Activated CD4-positive, alpha-beta memory T cell treated with anti-CD3 and anti-CD28 coated beads, Interleukin-2, amount 10 ng/mL, durations not matched to agents 7 days and 5 days (primary cell): ENCODE measurements at regions not wholly inside any gene's neighbourhood (a gene's known extent, or its start where the extent isn't known, plus 50 kb on each side); places are given as distances from the start of the nearest gene placed in this dataset.

Experiments
- CTCF ChIA-PET: fragments of 350-600 bp; sonication (Branson Sonifier 250); formaldehyde crosslinking; loops from one replicate; lab custom pipeline; 2021; ENCODE audit warnings: antibody characterized with exemption, inconsistent platforms; lab: Charles Lee
- POLR2A ChIA-PET: fragments of 350-600 bp; sonication (Branson Sonifier 250); formaldehyde crosslinking; loops from one replicate; lab custom pipeline; 2021; ENCODE audit warnings: antibody characterized with exemption; lab: Charles Lee
- DNase-seq: peaks from one replicate; pipeline ENCODE4 v3.0.0-alpha.2; 2020
- H3K27ac Mint-ChIP-seq: one replicate; pipeline ENCODE4 v1.8.0; 2021; ENCODE audit warnings: mild to moderate bottlenecking, mixed read lengths
- H3K27me3 Mint-ChIP-seq: one replicate; pipeline ENCODE4 v1.8.0; 2021; ENCODE audit warnings: mixed read lengths
- H3K36me3 Mint-ChIP-seq: one replicate; pipeline ENCODE4 v1.8.0; 2021; ENCODE audit warnings: low read depth, mixed read lengths
- H3K4me1 Mint-ChIP-seq: one replicate; pipeline ENCODE4 v1.8.0; 2021; ENCODE audit warnings: mixed read lengths
- H3K4me3 Mint-ChIP-seq: one replicate; pipeline ENCODE4 v1.8.0; 2021; ENCODE audit warnings: mild to moderate bottlenecking, mixed read lengths
- H3K9me3 Mint-ChIP-seq: one replicate; pipeline ENCODE4 v1.8.0; 2021; ENCODE audit warnings: mixed read lengths

DNA sequence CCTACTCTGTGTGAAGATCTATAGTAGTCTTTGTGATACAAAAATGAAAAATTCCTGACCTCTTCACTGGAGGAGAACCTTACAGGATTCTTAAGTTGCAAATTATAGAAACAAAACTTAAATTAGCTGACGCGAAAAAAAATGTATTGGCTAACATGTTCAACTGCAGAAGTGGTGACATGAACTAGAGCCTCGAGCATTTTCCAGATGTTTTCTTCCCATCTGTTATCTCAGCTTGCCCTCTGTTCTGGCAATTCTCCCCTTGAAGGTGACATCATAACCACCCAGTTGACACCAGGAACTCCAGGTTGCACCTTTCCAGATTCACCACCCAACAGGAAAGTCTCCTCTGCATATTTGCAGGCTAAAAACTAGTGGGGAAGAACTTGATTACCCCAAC lies 222.4 kb downstream of the KDR start:
- Mint-ChIP-seq H3K27ac (no peak overlapping the region), H3K27me3 (no peaks in the 10 kb centered on the region), H3K4me3 (no peak overlapping the region), H3K4me1 (no peaks in the 10 kb centered on the region), H3K36me3 (no peaks in the 10 kb centered on the region), H3K9me3 (no peaks in the 10 kb centered on the region)
- DNase-seq = no peak
- ChIA-PET POLR2A (no interaction called here), CTCF (no interaction called here)

DNA sequence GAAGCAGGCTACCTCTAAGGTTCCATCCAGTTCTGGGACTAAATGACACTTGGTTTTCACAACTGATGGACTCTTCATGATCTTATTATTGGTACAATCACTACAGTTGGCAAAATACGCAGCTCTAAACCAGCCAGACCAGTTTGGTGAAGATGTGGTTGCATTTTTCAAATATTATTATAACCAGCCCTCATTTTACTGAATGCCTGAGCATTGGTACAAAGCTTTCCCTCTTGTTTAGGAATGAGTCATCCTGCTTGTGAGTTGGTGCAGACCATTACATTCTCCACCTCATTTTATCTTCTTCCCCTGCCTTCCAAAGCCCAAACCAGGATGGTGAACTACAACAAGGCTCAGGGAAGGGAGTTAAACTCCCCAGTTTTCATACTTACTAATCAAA lies 223.1 kb downstream of the KDR start:
- Mint-ChIP-seq H3K4me3 (no peak overlapping the region), H3K27me3 (no peaks in the 10 kb centered on the region), H3K36me3 (no peaks in the 10 kb centered on the region), H3K9me3 (no peaks in the 10 kb centered on the region), H3K4me1 (no peaks in the 10 kb centered on the region), H3K27ac (no peak overlapping the region)
- CTCF ChIA-PET = no interaction called here
- POLR2A ChIA-PET = no interaction called here
- DNase-seq = no peak

- H3K36me3 Mint-ChIP-seq = no peaks in the 10 kb centered on the region
- no peak overlapping the region for H3K4me3 Mint-ChIP-seq
- no peaks in the 10 kb centered on the region for H3K9me3 Mint-ChIP-seq
- POLR2A ChIA-PET = no interaction called here
- CTCF ChIA-PET = no interaction called here
- no peaks in the 10 kb centered on the region for H3K4me1 Mint-ChIP-seq
- no peak overlapping the region for H3K27ac Mint-ChIP-seq
- DNase-seq = no peak
- H3K27me3 Mint-ChIP-seq = no peaks in the 10 kb centered on the region
Measured at GRCh38 chr4:54901202-54901601, 224.2 kb downstream of the KDR start.

DNA sequence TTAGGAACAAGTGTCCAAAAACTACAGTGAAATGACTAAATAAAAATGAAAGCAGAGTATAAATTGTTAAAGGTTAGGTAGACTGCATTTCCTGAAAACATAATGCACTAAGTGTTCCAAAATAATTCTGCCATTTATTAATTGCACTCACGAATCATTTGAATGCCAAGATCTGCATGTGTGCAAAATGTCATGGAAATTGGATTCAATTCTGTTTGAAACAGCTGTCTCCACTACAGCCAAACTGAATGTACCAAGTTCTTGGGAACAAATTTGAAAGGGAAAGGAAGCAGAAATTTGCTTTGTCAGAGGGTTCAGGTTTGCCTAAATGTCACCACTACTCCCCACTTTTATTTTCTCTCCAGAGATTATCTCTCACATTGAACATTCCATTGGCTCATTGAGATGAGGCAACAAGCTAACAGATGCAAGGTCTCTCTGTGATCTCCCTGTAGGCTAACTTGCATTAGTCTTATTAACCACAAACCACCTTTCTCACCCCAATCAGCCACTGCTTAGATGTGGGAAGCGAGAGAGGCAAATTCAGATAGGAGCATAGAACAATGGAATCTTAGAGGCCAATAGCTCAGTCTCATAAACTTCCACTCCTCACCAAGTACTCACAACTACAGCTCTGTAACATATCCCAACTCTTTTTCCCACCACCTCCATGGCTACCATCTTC lies 226.6 kb downstream of the KDR start:
- DNase-seq = no peak
- H3K36me3 Mint-ChIP-seq = no peaks in the 10 kb centered on the region
- CTCF ChIA-PET = no interaction called here
- no peaks in the 10 kb centered on the region for H3K9me3 Mint-ChIP-seq
- POLR2A ChIA-PET = no interaction called here
- H3K27me3 Mint-ChIP-seq = no peaks in the 10 kb centered on the region
- H3K27ac Mint-ChIP-seq = no peak overlapping the region
- no peak overlapping the region for H3K4me3 Mint-ChIP-seq
- no peaks in the 10 kb centered on the region for H3K4me1 Mint-ChIP-seq

GRCh38 chr4:54898056-54898562 lies 227.3 kb downstream of the KDR start:
- ChIA-PET CTCF (no interaction called here), POLR2A (no interaction called here)
- Mint-ChIP-seq H3K27me3 (no peaks in the 10 kb centered on the region), H3K4me3 (no peak overlapping the region), H3K27ac (no peak overlapping the region), H3K36me3 (no peaks in the 10 kb centered on the region), H3K4me1 (no peaks in the 10 kb centered on the region), H3K9me3 (no peaks in the 10 kb centered on the region)
- DNase-seq = no peak

- ChIA-PET POLR2A (interaction anchor here (0.6 kb wide), 1 partner anchor 613 kb away, joined by 3 read pairs; no protein-coding TSS in a partner anchor), CTCF (no interaction called here)
- no peak for DNase-seq
- no peaks in the 10 kb centered on the region for H3K4me1 Mint-ChIP-seq
- H3K27me3 Mint-ChIP-seq = no peaks in the 10 kb centered on the region
- no peak overlapping the region for H3K27ac Mint-ChIP-seq
- no peak overlapping the region for H3K4me3 Mint-ChIP-seq
- no peaks in the 10 kb centered on the region for H3K9me3 Mint-ChIP-seq
- no peaks in the 10 kb centered on the region for H3K36me3 Mint-ChIP-seq
Measured at GRCh38 chr4:54897590-54897989, 227.8 kb downstream of the KDR start.

DNA sequence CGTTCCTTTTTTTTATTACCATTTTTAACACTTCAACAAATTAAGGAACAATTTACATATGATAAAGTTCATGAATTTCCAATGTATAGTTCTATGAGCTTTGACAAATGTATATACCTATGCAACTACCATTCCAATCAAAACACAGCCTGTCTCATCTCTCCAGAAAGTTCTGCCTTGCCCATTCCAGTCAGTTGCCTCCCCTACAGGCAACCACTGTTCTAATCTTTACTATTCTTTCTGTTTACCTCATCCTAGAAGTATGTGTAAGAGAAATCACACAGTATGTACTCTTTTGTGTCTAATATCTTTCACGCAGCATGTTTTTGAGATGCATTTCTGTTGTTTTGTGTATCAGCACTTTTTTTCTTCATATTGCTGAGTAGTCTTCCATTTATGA lies 224.9 kb downstream of the KIT start:
- POLR2A ChIA-PET = no interaction called here
- CTCF ChIA-PET = no interaction called here
- no peaks in the 10 kb centered on the region for H3K27me3 Mint-ChIP-seq

DNA sequence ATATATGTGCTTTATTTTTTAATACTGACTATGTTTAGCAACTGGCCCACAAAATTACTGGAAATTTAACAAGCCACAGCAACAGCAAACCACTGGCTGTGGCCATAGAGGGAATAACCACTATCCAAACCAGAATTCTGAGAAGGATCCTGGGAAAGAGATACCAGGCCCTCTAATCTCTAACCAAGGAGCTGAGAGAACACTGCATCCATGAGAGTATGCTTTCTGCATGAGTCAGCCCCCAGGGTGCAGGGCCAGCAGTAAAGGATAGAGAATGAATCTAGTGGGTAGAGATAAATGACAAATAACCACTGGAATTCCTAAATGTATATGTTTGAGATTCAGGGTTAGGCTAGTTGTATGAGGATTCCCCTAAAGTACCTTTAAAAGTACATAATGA lies 221.8 kb downstream of the KIT start:
- no peaks in the 10 kb centered on the region for H3K36me3 Mint-ChIP-seq
- POLR2A ChIA-PET = no interaction called here
- no peaks in the 10 kb centered on the region for H3K9me3 Mint-ChIP-seq
- no peaks in the 10 kb centered on the region for H3K4me1 Mint-ChIP-seq
- CTCF ChIA-PET = no interaction called here
- no peak overlapping the region for H3K27ac Mint-ChIP-seq
- H3K27me3 Mint-ChIP-seq = no peaks in the 10 kb centered on the region
- H3K4me3 Mint-ChIP-seq = no peak overlapping the region
- DNase-seq = no peak

More for the DNA sequence above, 224.9 kb downstream of the KIT start:
- Mint-ChIP-seq H3K4me1 (no peaks in the 10 kb centered on the region), H3K4me3 (no peak overlapping the region), H3K9me3 (no peaks in the 10 kb centered on the region), H3K27ac (no peak overlapping the region), H3K36me3 (no peaks in the 10 kb centered on the region)
- no peak for DNase-seq

DNA sequence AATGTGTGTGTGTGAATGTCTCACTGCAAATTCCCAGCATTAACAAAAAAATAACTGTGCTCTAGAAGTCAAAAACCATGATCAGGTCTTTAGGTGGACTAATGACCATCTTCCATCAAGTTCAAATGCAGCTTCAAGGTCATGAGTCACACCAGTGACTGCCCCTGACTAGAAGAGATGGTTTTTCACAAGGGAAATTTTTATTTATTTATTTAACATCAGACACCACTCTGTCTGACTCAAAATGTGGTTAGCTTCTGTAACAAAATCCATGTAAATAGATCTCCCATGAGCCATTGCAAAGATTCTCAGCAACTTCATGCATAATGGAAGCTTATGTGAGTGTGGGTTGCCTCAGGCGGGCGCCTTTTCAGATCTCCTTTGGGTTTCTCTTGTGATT lies 219.2 kb downstream of the KIT start:
- ChIA-PET POLR2A (no interaction called here), CTCF (no interaction called here)
- Mint-ChIP-seq H3K27me3 (no peaks in the 10 kb centered on the region), H3K27ac (no peak overlapping the region), H3K4me3 (no peak overlapping the region), H3K4me1 (no peaks in the 10 kb centered on the region), H3K36me3 (no peaks in the 10 kb centered on the region), H3K9me3 (no peaks in the 10 kb centered on the region)
- DNase-seq = no peak

- Mint-ChIP-seq H3K9me3 (no peaks in the 10 kb centered on the region), H3K4me3 (no peak overlapping the region), H3K27ac (no peak overlapping the region), H3K36me3 (no peaks in the 10 kb centered on the region), H3K27me3 (no peaks in the 10 kb centered on the region), H3K4me1 (no peaks in the 10 kb centered on the region)
- DNase-seq = no peak
- ChIA-PET POLR2A (no interaction called here), CTCF (interaction anchor here (0.7 kb wide), 1 partner anchor 12 kb away, joined by 4 read pairs; no protein-coding TSS in a partner anchor)
Measured at GRCh38 chr4:54872261-54872660, 214.5 kb downstream of the KIT start.

- ChIA-PET POLR2A (no interaction called here), CTCF (no interaction called here)
- no peak for DNase-seq
- H3K4me3 Mint-ChIP-seq = no peak overlapping the region
- H3K27me3 Mint-ChIP-seq = no peaks in the 10 kb centered on the region
- H3K27ac Mint-ChIP-seq = no peak overlapping the region
- no peaks in the 10 kb centered on the region for H3K9me3 Mint-ChIP-seq
- H3K4me1 Mint-ChIP-seq = no peaks in the 10 kb centered on the region
- H3K36me3 Mint-ChIP-seq = no peaks in the 10 kb centered on the region
Measured at GRCh38 chr4:54863571-54864255, 206.0 kb downstream of the KIT start.

DNA sequence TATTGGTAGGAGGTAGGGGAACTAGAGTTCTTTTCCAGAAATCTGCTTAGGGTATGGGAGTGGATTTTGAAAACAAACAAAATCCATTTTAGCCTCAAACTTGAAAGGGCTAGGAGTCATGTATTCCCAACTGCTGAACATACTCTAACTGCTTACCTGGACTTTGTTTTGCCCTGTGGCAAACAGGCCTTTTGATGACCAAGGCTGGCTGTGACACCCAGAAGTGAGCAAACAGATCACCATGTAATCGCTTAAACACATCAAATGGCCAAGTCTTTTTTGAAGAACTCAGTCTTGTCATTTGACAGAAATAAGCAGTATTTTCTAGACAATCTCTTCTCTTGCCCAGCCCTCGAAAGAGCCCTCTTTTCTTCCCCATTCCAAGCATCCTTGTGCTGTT lies 203.4 kb downstream of the KIT start:
- Mint-ChIP-seq H3K27ac (no peak overlapping the region), H3K4me3 (no peak overlapping the region), H3K27me3 (no peaks in the 10 kb centered on the region), H3K36me3 (no peaks in the 10 kb centered on the region), H3K4me1 (no peaks in the 10 kb centered on the region), H3K9me3 (no peaks in the 10 kb centered on the region)
- ChIA-PET CTCF (no interaction called here), POLR2A (no interaction called here)
- DNase-seq = no peak

DNA sequence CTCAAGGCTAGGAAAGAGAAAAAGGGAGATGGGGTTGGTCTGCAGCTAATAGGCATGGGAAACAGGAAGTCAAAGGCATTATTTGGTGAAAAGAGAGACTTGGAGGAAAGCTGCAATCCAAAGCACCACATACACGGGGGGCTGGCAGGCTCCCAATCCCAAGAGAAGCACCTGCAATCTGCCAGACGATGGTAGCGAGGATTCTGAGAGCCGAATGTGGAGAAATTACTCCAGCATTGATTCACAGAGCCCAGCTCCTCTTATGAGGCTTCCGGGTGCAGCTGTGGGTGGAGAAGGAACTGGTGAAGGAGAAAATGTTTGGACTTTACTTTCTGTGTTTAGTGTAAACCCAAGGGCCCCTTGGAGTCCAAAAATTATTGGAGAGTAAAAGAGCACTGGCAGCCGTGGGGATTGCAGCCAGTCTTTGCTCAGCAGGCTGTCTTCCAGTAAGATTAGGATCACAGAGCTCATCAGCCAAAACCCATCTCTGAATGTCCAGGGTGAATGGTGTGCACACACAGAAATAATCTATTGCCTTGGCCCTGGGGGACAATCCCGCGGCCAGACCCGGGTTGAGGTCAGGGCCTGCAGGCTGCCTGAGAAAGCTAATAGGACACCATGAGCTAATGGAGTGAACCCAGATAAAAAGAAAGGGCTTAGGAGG lies 197.6 kb downstream of the KIT start:
- Mint-ChIP-seq H3K4me3 (no peak overlapping the region), H3K27me3 (no peaks in the 10 kb centered on the region), H3K27ac (no peak overlapping the region), H3K36me3 (no peaks in the 10 kb centered on the region), H3K9me3 (no peaks in the 10 kb centered on the region), H3K4me1 (no peaks in the 10 kb centered on the region)
- ChIA-PET POLR2A (no interaction called here), CTCF (no interaction called here)
- DNase-seq = no peak
